ENCODE measurements at regions not wholly inside any gene's neighbourhood (a gene's known extent, or its start where the extent isn't known, plus 50 kb on each side); places are given as distances from the start of the nearest gene placed in this dataset.

GRCh38 chr5:133702791-133703770 lies 90.7 kb upstream of the FSTL4 start:
- TF ChIP-seq ZBTB7A (IDR thresholded peaks at IDR 0.05; ENCODE audit: low read depth) (no peak), TEAD4 (IDR thresholded peaks at IDR 0.05) (no peak), MAX (IDR thresholded peaks at IDR 0.05) (no peak), EP300 (IDR thresholded peaks at IDR 0.05; ENCODE audit: borderline replicate concordance) (no peak), USF1 (IDR thresholded peaks at IDR 0.05) (no peak), RAD21 (IDR thresholded peaks at IDR 0.05; ENCODE audit: low read depth) (no peak)
- TF ChIP-seq, protein P1, sequence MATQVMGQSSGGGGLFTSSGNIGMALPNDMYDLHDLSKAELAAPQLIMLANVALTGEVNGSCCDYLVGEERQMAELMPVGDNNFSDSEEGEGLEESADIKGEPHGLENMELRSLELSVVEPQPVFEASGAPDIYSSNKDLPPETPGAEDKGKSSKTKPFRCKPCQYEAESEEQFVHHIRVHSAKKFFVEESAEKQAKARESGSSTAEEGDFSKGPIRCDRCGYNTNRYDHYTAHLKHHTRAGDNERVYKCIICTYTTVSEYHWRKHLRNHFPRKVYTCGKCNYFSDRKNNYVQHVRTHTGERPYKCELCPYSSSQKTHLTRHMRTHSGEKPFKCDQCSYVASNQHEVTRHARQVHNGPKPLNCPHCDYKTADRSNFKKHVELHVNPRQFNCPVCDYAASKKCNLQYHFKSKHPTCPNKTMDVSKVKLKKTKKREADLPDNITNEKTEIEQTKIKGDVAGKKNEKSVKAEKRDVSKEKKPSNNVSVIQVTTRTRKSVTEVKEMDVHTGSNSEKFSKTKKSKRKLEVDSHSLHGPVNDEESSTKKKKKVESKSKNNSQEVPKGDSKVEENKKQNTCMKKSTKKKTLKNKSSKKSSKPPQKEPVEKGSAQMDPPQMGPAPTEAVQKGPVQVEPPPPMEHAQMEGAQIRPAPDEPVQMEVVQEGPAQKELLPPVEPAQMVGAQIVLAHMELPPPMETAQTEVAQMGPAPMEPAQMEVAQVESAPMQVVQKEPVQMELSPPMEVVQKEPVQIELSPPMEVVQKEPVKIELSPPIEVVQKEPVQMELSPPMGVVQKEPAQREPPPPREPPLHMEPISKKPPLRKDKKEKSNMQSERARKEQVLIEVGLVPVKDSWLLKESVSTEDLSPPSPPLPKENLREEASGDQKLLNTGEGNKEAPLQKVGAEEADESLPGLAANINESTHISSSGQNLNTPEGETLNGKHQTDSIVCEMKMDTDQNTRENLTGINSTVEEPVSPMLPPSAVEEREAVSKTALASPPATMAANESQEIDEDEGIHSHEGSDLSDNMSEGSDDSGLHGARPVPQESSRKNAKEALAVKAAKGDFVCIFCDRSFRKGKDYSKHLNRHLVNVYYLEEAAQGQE (IDR thresholded peaks at IDR 0.05; ENCODE audit: low read depth): no peak
